Loucy (cell line): ENCODE measurements at regions not wholly inside any gene's neighbourhood (a gene's known extent, or its start where the extent isn't known, plus 50 kb on each side); places are given as distances from the start of the nearest gene placed in this dataset.

Experiments
- H2AFZ ChIP-seq: fragments of 200-600 bp; sonication (generic); 2 replicates; pipeline ENCODE4 v1.6.0; 2016; ENCODE audit warnings: antibody characterized with exemption, mild to moderate bottlenecking, low read length, moderate library complexity
- H3F3A ChIP-seq: fragments of 200-600 bp; 2 replicates; pipeline ENCODE4 v1.6.0; 2016; ENCODE audit warnings: antibody characterized with exemption, low read depth, mild to moderate bottlenecking
- H3K27me3 ChIP-seq: fragments of 200-600 bp; sonication (generic); 2 replicates; pipeline ENCODE4 v1.6.1; 2014; ENCODE audit warnings: low read length, mild to moderate bottlenecking; ENCODE audit not compliant: insufficient read depth, poor library complexity, severe bottlenecking
- H3K36me3 ChIP-seq: fragments of 200-600 bp; sonication (generic); 2 replicates; pipeline ENCODE4 v1.6.1; 2016; ENCODE audit warnings: low read length; ENCODE audit not compliant: insufficient read depth
- H3K4me1 ChIP-seq: fragments of 200-600 bp; sonication (generic); 2 replicates; pipeline ENCODE4 v1.5.1; 2014; ENCODE audit warnings: low read length, mild to moderate bottlenecking; ENCODE audit not compliant: insufficient read depth, poor library complexity, severe bottlenecking
- H3K4me2 ChIP-seq: fragments of 200-600 bp; sonication (generic); 2 replicates; pipeline ENCODE4 v1.6.0; 2014; ENCODE audit warnings: antibody characterized with exemption, low read length, low read depth, mild to moderate bottlenecking; ENCODE audit not compliant: poor library complexity, severe bottlenecking
- H3K4me3 ChIP-seq: fragments of 200-600 bp; sonication (generic); 2 replicates; pipeline ENCODE4 v1.5.1; 2014; ENCODE audit warnings: low read length, mild to moderate bottlenecking, mixed read lengths; ENCODE audit not compliant: poor library complexity, severe bottlenecking
- H3K79me2 ChIP-seq: fragments of 200-600 bp; sonication (generic); 2 replicates; pipeline ENCODE4 v1.6.1; 2014; ENCODE audit warnings: low read length; ENCODE audit not compliant: insufficient read depth
- H3K9ac ChIP-seq: fragments of 200-600 bp; sonication (generic); 2 replicates; pipeline ENCODE4 v1.6.0; 2014; ENCODE audit warnings: mild to moderate bottlenecking, low read depth, low read length, moderate library complexity; ENCODE audit not compliant: poor library complexity, severe bottlenecking
- H3K9me2 ChIP-seq: fragments of 200-600 bp; sonication (generic); replicated peaks from 2 replicates; pipeline ENCODE4 v1.6.1; 2016; ENCODE audit warnings: low read depth, low read length, mixed read lengths
- H3K9me3 ChIP-seq: fragments of 200-600 bp; sonication (generic); 2 replicates; pipeline ENCODE4 v1.6.1; 2014; ENCODE audit warnings: mild to moderate bottlenecking, antibody characterized with exemption, low read length, low read depth; ENCODE audit not compliant: insufficient read depth
- H4K20me1 ChIP-seq: fragments of 200-600 bp; sonication (generic); 2 replicates; pipeline ENCODE4 v1.6.0; 2014; ENCODE audit warnings: antibody characterized with exemption, low read length, mild to moderate bottlenecking; ENCODE audit not compliant: insufficient read depth, poor library complexity, severe bottlenecking
- EZH2phosphoT487 ChIP-seq: fragments of 200-600 bp; IDR thresholded peaks from 2 replicates; pipeline ENCODE4 v1.6.1; 2018; ENCODE audit warnings: antibody characterized with exemption, mild to moderate bottlenecking, moderate library complexity, borderline replicate concordance
- TF ChIP-seq, protein P1 (sequence below): fragments of 200-600 bp; sonication (generic); conservative IDR thresholded peaks from 2 replicates; pipeline ENCODE4 v1.5.1; 2014; ENCODE audit warnings: mild to moderate bottlenecking, antibody characterized with exemption, low read length

DNA sequence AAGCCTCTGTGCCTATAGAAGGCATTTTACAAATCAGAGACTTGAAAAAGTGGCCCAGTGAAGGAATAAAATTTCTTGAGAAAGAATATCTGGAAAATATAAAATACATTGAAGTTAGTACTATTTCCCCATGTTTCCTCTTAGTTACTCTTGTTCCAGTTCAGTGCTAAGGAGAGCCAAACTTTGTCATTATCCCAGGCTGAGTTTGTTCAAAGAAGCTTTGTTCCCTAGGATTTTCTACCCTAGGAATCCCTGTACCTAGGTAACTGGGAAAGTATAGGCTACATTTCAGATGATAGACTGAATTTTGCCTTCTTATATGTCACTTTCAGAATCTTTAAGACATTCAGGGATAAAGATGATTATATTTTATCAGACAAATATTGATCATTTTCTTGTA, 1395.7 kb upstream of the MAP3K7 start:
- H3K9ac ChIP-seq, result no peak overlapping the region
- no peak overlapping the region for H3K4me2 ChIP-seq
- no peaks in the 10 kb centered on the region for H3K79me2 ChIP-seq
- H2AFZ ChIP-seq, result no peak overlapping the region
- H4K20me1 ChIP-seq, result no peaks in the 10 kb centered on the region
- no peaks in the 10 kb centered on the region for H3K9me2 ChIP-seq
- no peaks in the 10 kb centered on the region for H3F3A ChIP-seq
- H3K9me3 ChIP-seq, result no peaks in the 10 kb centered on the region
- H3K36me3 ChIP-seq, result no peaks in the 10 kb centered on the region
- no peak for TF ChIP-seq EZH2phosphoT487
- TF ChIP-seq, protein P1, sequence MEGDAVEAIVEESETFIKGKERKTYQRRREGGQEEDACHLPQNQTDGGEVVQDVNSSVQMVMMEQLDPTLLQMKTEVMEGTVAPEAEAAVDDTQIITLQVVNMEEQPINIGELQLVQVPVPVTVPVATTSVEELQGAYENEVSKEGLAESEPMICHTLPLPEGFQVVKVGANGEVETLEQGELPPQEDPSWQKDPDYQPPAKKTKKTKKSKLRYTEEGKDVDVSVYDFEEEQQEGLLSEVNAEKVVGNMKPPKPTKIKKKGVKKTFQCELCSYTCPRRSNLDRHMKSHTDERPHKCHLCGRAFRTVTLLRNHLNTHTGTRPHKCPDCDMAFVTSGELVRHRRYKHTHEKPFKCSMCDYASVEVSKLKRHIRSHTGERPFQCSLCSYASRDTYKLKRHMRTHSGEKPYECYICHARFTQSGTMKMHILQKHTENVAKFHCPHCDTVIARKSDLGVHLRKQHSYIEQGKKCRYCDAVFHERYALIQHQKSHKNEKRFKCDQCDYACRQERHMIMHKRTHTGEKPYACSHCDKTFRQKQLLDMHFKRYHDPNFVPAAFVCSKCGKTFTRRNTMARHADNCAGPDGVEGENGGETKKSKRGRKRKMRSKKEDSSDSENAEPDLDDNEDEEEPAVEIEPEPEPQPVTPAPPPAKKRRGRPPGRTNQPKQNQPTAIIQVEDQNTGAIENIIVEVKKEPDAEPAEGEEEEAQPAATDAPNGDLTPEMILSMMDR, result no peak
- no peaks in the 10 kb centered on the region for H3K4me1 ChIP-seq
- no peaks in the 10 kb centered on the region for H3K27me3 ChIP-seq
- H3K4me3 ChIP-seq, result no peak overlapping the region

DNA sequence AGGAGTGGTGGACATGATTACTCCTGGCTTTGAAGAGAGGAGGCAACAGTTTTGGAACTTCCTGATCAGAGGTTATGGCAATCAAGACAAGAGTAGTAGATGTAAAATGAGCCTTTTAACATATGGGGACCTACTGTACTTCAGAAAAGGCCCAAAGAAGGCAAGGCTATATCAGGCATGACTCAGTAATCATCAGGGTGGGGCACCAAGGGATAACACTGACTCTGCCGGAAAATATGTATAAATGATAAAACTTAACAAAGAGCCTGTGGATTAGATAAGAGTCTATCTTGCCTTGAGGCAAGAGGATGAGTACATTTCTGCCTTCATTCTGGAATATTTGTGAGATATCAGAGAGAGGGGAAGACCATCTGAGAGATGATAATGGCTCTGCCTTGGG, 1389.9 kb upstream of the MAP3K7 start:
- Histone ChIP-seq H3K4me1 (no peaks in the 10 kb centered on the region), H3K4me2 (no peak overlapping the region), H3K79me2 (no peaks in the 10 kb centered on the region), H3K9me3 (no peaks in the 10 kb centered on the region), H3F3A (no peaks in the 10 kb centered on the region), H3K9ac (no peak overlapping the region), H4K20me1 (no peaks in the 10 kb centered on the region), H2AFZ (no peak overlapping the region), H3K36me3 (no peaks in the 10 kb centered on the region), H3K9me2 (no peaks in the 10 kb centered on the region), H3K4me3 (no peak overlapping the region), H3K27me3 (no peaks in the 10 kb centered on the region)
- TF ChIP-seq, protein P1, result no peak
- no peak for TF ChIP-seq EZH2phosphoT487

DNA sequence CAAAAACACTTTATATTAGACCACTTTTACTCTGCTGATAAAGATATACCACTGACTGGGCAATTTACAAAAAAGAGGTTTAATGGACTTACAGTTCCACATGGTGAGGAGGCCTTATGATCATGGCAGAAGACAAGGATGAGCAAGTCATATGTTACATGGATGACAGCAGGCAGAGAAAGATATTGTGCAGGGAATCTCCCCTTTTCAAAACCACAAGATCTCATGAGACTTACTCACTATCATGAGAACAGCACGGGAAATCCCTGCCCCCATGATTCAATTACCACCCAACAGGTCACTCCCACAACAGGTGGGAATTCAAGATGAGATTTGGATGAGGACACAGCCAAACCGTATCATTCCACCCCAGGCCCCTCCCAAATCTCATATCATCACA, 1383.8 kb upstream of the MAP3K7 start:
- Histone ChIP-seq H4K20me1 (no peaks in the 10 kb centered on the region), H3F3A (no peaks in the 10 kb centered on the region), H2AFZ (no peak overlapping the region), H3K4me3 (no peak overlapping the region), H3K4me1 (no peaks in the 10 kb centered on the region), H3K9me2 (no peaks in the 10 kb centered on the region), H3K27me3 (no peaks in the 10 kb centered on the region), H3K9me3 (no peaks in the 10 kb centered on the region; the same call in 1 of the 2 replicates), H3K9ac (no peak overlapping the region), H3K79me2 (no peaks in the 10 kb centered on the region), H3K36me3 (no peaks in the 10 kb centered on the region), H3K4me2 (no peak overlapping the region)
- TF ChIP-seq EZH2phosphoT487, result no peak
- TF ChIP-seq, protein P1, result no peak
